Gastrocnemius medialis (tissue), 4 donors: ENCODE measurements at regions not wholly inside any gene's neighbourhood (a gene's known extent, or its start where the extent isn't known, plus 50 kb on each side); places are given as distances from the start of the nearest gene placed in this dataset.

ENCODE experiments used
- ATAC-seq, 2 donors: fragments of 150-250 bp; one replicate each; pipeline ENCODE4 v1.9.1; 2016
- DNase-seq, 2 donors: peaks; one replicate each; pipeline ENCODE4 v3.0.0-alpha.2; 2019
- H3K27ac ChIP-seq, 4 donors: fragments of 200-600 bp; sonication (generic); 1 replicate in 1 of 4; 2 replicates in 3 of 4; pipeline ENCODE4 v1.5.1; 2016 to 2018; ENCODE audit warnings: mild to moderate bottlenecking in 2 of 4, moderate library complexity in 1 of 4
- H3K27me3 ChIP-seq, 3 donors: fragments of 200-600 bp; sonication (generic) in 2 of 3; 1 replicate in 1 of 3; 2 replicates in 2 of 3; pipeline versions ENCODE4 v1.5.1 to v1.6.0; 2016 to 2019; ENCODE audit warnings: mild to moderate bottlenecking in 1 of 3, moderate library complexity in 1 of 3
- H3K36me3 ChIP-seq, 2 donors: fragments of 200-600 bp; sonication (generic) in 1 of 2; one replicate each; pipeline ENCODE4 v1.5.1; 2017 to 2018
- H3K4me1 ChIP-seq, 2 donors: fragments of 200-600 bp; sonication (generic) in 1 of 2; one replicate each; pipeline ENCODE4 v1.5.1; 2016 to 2017; ENCODE audit warnings: mild to moderate bottlenecking in 2 of 2
- H3K4me3 ChIP-seq, 4 donors: fragments of 200-600 bp; sonication (generic) in 3 of 4; 1 replicate in 1 of 4; 2 replicates in 3 of 4; pipeline ENCODE4 v1.5.1; 2016 to 2019; ENCODE audit warnings: mild to moderate bottlenecking in 2 of 4
- H3K9me3 ChIP-seq, 3 donors: fragments of 200-600 bp; sonication (generic) in 2 of 3; 1 replicate in 1 of 3; 2 replicates in 2 of 3; pipeline ENCODE4 v1.5.1; 2016 to 2019
- POLR2A ChIP-seq, 2 donors: fragments of 450-650 bp; IDR thresholded peaks; one replicate each; pipeline ENCODE4 v1.6.1; 2017; ENCODE audit warnings: antibody characterized with exemption in 2 of 2, mild to moderate bottlenecking in 2 of 2, moderate library complexity in 2 of 2
- in situ Hi-C, 4 donors: fragments of 200-750 bp; cut with MboI; loops; one replicate each; pipeline versions ENCODE4 v1.15.0 to v1.8.0; 2017; ENCODE audit warnings: low sequenced_read_pairs in 4 of 4
- intact Hi-C: fragments of 100-400 bp; cut with DNase I; formaldehyde crosslinking; loops from one replicate; pipeline ENCODE4 v1.15.1; 2023; ENCODE audit warnings: low total_unique reads
- TF ChIP-seq, protein P1 (sequence below), 5 experiments: fragments of 450-650 bp in 3 of 5; fragments of 200-600 bp in 2 of 5; sonication (generic) in 2 of 5; IDR thresholded peaks in 4 of 5; conservative IDR thresholded peaks in 1 of 5; 1 replicate in 4 of 5; 2 replicates in 1 of 5; pipeline ENCODE4 v1.5.1; 2016 to 2019; ENCODE audit warnings: antibody characterized with exemption in 5 of 5, mild to moderate bottlenecking in 3 of 5, moderate library complexity in 3 of 5

DNA sequence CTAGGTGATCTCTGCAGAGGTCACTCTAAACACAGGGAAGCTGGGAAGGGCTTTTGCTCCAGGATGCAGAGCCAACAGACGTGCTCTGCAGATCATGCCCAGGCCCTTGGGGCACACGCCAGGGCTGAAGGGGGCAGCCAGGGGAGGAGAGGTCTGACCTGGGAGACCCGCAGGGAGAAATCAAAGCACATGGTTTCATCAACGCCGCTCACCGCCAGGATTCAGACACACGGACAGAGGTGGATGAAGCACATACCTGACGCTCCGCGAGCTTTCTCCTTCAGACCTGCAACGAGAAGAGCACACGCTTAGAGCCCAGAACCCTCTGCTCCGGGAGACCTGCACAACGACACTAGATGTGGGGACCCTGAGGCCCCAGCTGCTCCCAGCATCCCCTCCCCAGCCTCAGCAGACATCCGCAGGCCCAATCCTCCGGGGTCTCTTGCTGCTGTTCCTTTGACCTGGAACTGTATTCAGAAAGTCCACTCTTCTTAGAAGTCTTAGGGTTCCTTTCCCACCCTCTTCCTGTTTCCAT lies 90.7 kb upstream of the IQSEC1 start:
- H3K4me3 ChIP-seq = no peak overlapping the region
- H3K36me3 ChIP-seq = no peaks in the 10 kb centered on the region
- H3K27ac ChIP-seq = no peak overlapping the region
- no peaks in the 10 kb centered on the region for H3K27me3 ChIP-seq
- no peaks in the 10 kb centered on the region for H3K4me1 ChIP-seq
- TF ChIP-seq, protein P1, sequence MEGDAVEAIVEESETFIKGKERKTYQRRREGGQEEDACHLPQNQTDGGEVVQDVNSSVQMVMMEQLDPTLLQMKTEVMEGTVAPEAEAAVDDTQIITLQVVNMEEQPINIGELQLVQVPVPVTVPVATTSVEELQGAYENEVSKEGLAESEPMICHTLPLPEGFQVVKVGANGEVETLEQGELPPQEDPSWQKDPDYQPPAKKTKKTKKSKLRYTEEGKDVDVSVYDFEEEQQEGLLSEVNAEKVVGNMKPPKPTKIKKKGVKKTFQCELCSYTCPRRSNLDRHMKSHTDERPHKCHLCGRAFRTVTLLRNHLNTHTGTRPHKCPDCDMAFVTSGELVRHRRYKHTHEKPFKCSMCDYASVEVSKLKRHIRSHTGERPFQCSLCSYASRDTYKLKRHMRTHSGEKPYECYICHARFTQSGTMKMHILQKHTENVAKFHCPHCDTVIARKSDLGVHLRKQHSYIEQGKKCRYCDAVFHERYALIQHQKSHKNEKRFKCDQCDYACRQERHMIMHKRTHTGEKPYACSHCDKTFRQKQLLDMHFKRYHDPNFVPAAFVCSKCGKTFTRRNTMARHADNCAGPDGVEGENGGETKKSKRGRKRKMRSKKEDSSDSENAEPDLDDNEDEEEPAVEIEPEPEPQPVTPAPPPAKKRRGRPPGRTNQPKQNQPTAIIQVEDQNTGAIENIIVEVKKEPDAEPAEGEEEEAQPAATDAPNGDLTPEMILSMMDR (IDR thresholded peaks at IDR 0.05 in 4 of 5, conservative IDR thresholded peaks at IDR 0.05 in 1 of 5) = no peak
- TF ChIP-seq POLR2A (IDR thresholded peaks at IDR 0.05) = no peak
- in situ Hi-C loops = no loop called here
- ATAC-seq (no peak), DNase-seq (no peak)
- intact Hi-C loops = no loop called here
- H3K9me3 ChIP-seq = no peaks in the 10 kb centered on the region

DNA sequence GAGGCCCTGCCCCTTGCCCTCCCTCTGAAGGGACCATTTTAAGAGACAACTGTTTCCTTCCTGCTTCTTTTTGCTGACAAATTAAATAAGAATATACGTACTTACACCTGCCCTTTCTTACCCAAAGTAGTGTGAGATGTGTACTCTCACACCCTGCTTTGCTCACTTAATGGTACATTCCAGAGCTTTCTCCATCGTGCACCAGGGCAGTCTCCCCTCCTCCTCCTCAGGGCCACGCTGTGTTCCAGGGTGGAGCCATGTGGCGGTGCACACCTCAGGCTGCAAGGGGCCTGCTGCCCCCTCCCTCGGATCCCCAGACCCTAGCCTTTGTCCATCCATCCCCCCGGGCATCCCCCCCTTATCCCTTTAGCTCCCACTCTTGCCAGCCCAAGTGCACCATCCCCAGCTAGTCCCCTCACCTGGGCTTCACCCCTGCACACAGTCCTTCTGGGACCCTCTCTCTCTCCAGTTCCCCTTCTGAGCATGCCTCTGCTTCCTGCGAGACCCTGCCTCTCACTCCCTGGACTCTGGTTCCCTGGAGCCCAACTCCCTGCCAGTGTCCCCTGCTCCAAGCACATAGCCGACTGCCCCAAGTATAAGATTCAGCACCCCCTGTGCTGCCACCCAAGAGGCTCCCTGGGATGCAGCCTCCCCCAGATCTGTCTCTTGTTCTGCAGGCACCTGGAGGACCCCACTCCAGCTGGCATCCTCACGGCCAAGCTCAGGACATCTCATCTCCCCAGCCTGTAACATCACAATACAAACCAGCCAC lies 89.5 kb upstream of the IQSEC1 start:
- intact Hi-C loops = no loop called here
- ATAC-seq = no peak
- Histone ChIP-seq H3K4me1 (no peaks in the 10 kb centered on the region), H3K27ac (no peak overlapping the region), H3K9me3 (no peaks in the 10 kb centered on the region), H3K4me3 (no peak overlapping the region), H3K27me3 (no peaks in the 10 kb centered on the region), H3K36me3 (no peaks in the 10 kb centered on the region)
- in situ Hi-C loops = no loop called here
- TF ChIP-seq, protein P1 (IDR thresholded peaks at IDR 0.05 in 4 of 5, conservative IDR thresholded peaks at IDR 0.05 in 1 of 5) = no peak
- TF ChIP-seq POLR2A (IDR thresholded peaks at IDR 0.05) = no peak
- no peak for DNase-seq

DNA sequence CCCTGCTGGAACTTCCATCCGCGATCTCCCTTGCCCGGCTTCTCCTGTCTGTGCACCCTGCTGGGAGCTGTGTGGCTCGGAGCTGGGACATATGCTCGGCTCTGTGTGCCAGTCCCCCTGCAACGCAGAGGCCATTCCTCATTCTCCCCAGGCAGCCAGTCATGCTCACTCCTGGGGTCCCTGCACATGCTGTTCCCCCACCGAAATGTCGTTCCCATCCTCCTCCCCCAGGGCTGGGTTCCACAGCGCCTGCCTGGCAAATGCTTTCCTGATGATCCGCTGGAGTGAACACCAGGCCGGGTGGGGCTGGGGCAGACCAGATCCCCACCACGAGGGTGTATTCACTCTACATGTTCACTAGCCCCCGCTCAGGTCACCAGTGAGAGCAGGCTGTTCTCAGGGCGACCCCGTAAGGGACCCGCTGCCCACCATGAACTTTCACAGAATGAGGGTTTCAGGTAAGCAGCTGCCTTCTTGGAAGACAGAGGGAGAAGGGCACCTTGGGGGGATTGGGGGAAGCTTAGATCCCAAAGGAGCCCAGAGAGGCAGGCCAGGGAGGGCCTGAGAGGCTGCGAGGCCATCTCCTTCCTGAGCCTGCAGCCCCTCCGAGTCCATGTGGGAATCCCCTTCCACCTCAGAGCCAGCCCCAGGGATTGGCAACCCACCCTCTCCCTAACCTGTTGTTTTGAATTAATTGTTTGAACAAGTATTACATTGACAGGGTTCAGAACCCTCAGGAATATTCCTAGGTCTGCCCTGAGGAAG lies 88.7 kb upstream of the IQSEC1 start:
- no peak overlapping the region for H3K27ac ChIP-seq
- no peak overlapping the region for H3K4me3 ChIP-seq
- TF ChIP-seq, protein P1 (IDR thresholded peaks at IDR 0.05 in 4 of 5, conservative IDR thresholded peaks at IDR 0.05 in 1 of 5) = no peak
- TF ChIP-seq POLR2A (IDR thresholded peaks at IDR 0.05) = no peak
- no peaks in the 10 kb centered on the region for H3K4me1 ChIP-seq
- in situ Hi-C loops = no loop called here
- no peaks in the 10 kb centered on the region for H3K9me3 ChIP-seq
- ATAC-seq = no peak
- intact Hi-C loops = no loop called here
- no peaks in the 10 kb centered on the region for H3K27me3 ChIP-seq
- no peaks in the 10 kb centered on the region for H3K36me3 ChIP-seq
- DNase-seq = no peak

DNA sequence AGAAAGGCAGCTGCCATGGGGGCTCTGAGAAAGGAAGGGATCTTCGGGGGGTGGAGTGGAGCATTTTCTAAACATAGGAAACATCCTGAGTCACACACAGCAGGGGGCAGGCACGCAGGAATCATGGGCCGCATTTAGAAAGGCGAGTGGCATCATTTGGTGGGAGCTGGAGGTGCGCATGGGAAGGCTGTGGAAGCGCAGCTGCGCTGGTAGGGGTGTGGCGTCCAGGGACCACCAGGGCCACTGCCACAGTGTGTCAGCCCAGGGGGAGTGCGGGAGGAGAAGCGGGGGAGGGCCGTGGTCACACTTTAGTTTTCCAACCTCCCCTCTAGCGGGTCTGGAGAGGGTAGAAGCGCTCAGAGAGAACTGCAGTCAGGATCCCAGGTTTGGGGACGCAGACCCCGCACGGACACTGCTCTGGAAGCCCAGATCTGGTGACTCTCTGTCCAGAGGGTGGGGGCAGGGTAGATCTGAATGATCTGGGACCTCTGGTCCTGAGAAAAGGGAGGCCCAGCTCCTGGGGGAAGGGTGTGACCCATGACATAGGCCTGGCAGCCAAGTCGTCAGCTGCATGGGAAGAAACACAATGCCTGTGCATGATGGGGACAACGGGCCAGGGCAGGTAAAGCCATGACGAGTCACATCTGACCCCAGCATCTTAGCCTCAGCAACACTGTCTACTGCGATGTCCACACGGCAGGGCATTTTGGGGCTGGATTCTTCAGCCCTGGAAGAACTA lies 88.0 kb upstream of the IQSEC1 start:
- Histone ChIP-seq H3K36me3 (no peaks in the 10 kb centered on the region), H3K4me3 (no peak overlapping the region), H3K4me1 (no peaks in the 10 kb centered on the region), H3K27me3 (no peaks in the 10 kb centered on the region), H3K27ac (no peak overlapping the region), H3K9me3 (no peaks in the 10 kb centered on the region)
- in situ Hi-C loops = no loop called here
- TF ChIP-seq POLR2A (IDR thresholded peaks at IDR 0.05) = no peak
- TF ChIP-seq, protein P1 (IDR thresholded peaks at IDR 0.05 in 4 of 5, conservative IDR thresholded peaks at IDR 0.05 in 1 of 5) = no peak
- intact Hi-C loops = no loop called here
- DNase-seq (no peak), ATAC-seq (no peak)
